ENCODE measurements at regions not wholly inside any gene's neighbourhood (a gene's known extent, or its start where the extent isn't known, plus 50 kb on each side); places are given as distances from the start of the nearest gene placed in this dataset.
A peak's percentile ranks its signal among the peaks of the same experiment; 100 is the strongest.

DNA sequence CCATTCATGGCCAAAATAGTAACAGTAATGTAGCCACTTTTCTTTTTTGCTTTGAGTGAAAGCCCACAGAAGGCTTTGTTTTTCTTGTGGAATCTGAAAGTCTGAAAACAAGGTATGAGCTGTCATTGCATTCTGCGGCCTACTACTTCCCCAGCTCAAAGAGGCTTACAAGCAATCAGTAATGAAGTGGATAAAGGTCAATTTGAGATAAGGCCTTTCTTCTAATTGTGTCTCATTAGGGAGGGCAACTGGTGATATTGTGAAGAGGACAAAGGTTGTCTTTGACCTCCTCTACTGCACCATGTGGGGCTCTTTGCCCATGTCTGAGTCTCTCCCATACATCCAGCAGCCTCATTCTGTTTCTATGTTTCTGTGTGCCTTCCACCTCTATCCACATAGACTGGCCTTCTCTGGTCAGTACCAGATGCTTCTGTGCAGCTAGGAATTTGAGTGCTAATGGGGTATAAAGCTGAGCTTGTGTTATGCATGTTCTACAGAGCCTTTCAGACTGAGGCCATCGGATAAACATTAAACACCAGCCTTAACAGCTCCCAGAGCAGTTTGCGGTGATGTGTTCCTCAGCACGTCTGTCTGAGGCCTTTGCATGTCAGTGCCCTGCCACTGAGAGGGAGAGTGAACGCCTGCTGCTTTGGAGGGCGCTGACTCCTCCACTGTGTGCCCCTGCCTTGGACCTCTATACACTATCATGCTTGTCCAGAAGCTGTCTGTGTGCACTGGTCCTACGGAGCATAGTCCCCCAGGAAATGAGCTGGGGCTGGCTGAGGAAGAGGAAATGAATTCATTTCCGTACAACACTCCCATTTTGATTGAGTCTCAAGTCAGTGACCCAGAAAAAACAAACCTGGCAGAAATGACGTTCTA is 80.2 kb downstream of the SH2D1A start:
- no peak for DNase-seq

DNA sequence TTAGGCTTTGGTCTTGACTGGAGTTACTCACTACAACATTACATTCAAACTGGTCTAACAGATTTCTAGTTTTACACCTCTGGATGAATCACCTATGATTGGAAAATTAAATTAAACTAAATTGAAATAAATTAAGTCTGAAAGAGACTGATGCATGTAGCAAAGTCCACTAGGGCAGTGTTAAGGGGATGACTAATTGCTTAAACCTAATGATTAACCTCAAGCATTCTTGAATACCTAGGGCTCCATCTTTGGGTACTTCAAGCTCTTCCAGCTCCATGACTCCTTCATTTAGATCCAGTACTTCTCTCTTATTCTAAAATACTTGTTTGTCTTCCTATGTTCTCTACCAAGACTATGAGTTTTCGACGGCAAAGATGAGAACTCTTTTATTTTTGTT is 86.8 kb downstream of the SH2D1A start:
- no peak for DNase-seq

- DNase-seq = no peak
Observed at GRCh38 chrX:124435616-124436015, 89.3 kb downstream of the SH2D1A start.

GRCh38 chrX:124440695-124441094 is 94.3 kb downstream of the SH2D1A start:
- no peak for DNase-seq

DNA sequence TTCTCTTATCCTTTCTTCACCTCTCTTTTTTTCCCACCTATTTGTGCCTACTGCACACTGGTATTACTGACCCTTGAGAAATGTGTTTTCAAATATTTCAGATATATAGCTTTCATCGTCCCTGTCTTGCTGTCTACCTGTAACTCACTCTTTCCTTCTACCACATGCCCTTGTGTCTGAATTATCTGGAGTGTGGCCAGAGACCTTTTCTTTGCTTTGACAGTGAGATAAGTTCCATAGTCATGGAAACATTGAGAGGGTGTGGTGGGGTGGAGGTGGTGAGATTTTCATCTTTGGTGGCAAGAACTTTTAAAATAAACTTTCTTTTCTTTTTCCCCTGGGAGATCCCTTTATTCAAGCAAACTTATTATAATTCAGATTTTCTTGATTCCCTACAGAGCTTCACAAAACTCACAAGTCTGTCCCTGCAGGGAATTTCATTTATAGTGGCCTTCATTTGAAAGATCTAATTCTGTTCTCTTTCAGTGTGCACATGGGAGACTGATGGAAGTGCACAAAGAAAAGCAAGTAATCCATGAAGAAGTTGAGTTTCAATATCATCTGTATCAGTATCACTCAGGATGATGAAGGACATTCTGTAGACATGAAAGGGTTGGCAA is 95.7 kb downstream of the SH2D1A start:
- no peak for DNase-seq

DNA sequence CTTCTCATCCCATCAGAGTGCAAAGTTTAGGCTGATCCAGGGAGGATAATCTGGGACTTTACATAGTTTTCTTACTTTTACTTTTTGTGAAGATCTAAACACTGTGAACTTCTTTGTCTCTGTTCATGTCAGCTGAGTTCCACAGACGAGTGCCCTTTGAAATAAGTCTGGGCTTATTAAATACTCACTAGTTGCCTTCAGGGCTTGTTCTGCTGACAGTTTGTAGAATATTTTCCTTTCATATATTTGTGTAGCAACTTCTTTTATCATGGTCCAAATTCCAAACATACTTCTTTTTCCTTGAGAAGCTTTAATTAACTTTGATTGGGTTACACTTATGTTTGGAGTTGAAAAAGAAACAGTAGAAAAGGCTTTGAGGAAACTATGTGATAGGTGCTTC is 109.6 kb downstream of the SH2D1A start:
- no peak for DNase-seq

GRCh38 chrX:124459851-124460250 is 113.5 kb downstream of the SH2D1A start:
- peak; percentile 40 for DNase-seq

- no peak for DNase-seq
Observed at GRCh38 chrX:124462931-124463330, 116.6 kb downstream of the SH2D1A start.

- DNase-seq = peak; percentile 33
Observed at GRCh38 chrX:124467202-124467601, 120.8 kb downstream of the SH2D1A start.

- DNase-seq = no peak
Observed at GRCh38 chrX:124475358-124475757, 129.0 kb downstream of the SH2D1A start.

DNA sequence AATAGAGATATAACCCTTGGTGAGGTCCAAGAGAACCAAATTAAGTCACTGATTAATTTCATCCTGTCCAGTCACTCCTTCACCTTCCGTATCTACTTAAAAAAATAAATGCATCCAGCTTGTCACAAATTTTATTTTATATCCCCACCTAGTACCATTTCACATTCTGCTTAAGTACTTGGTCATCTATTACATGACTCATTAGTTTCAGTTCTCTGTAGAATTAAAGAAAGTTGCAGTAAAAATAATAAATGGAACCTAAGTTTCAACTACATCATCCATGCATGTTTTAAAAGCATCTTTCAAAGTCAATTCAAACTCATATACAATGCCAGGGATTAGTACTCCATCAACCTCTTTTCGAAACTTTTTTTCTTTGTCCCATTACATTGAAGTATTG is 130.2 kb downstream of the SH2D1A start:
- DNase-seq = no peak

DNA sequence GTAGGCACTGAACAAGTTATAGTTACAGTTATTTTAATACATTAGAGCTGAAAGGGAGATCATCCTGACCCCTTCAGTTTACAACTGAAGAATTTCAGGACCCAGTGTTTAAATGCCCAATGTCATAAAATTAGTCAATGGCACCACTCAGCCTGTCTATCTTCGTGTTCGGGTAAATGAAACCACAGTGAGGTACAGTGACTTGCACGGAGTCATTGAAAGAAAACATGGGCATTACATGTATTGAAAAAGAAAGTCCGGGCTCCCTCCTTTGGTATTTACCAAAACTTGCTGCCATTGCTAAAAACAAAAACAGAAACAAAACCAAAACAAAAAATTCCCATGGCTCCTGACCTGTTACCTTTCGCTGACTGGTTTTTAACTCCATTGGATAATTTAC is 131.7 kb downstream of the SH2D1A start:
- no peak for DNase-seq

DNA sequence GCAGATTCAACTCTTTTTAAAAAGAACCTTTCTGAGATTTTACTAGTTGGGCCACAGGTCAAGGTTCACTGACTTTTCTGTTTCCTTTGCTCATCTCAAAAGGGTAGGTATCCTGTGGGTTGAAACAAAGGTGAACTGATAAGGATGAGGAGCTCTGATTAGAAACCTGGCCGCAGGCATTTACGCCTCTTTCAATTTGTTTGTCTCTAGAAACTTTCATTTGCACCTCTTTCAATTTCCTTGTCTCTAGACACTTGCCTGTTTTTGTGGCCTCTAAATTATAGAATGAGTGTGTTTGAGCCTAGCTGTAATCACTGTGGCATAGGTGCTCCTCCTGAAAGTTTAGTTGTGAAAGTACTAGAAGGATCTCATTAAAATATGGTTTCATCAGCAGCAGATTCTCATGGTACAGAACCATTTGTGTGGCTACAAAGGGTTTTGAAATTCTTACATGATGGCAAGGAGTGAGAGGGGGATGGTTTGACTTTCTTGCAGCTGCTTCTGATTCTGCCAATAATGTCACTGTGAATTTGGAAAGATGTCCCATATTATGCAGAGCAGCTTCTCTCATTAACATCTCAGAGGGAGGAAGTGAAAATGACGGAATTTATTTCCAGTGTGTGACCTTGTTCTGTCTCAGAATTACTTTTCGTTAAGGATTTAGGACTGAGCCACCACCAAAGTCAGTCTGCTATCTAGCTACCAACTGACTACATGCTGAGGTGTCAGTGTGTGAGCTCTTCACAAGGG is 142.2 kb downstream of the SH2D1A start:
- no peak for DNase-seq

DNA sequence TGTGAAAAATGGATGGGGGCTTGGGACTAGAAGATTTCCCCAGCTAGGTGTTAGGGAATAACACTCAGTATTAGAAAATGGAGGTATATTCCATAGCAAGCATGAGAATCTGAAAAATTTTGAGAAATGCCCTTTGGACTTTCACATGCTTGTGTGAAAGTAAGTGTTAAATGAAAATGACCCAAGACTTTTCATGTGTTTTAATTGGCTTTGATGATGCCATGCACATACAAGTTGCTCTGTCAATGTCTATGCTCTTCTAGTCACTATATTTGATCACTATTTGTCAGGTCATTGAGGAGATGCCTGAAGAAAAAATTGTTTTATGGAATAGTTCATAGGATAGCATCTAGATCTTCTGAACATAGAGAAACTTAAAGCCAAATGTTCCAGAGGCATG is 147.6 kb downstream of the SH2D1A start:
- no peak for DNase-seq

DNA sequence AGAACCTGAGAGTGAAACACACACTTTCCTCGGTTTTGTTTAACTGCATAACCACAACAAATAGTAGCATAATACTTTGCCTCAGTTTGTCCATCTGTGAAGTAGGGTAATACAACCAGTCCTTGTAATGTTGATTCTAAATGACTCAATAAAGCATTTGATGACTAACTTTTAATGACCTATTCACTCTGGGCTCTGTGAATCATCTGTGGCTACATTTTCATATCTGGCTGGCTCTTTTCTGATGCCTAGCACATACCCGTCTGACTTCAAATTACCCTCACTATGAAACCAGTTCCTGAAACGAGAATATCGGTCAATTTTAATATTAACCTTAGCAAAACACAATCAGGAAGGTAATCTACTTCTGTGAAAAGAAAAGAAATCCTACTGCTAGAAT is 151.0 kb downstream of the SH2D1A start:
- DNase-seq = peak; percentile 35

DNA sequence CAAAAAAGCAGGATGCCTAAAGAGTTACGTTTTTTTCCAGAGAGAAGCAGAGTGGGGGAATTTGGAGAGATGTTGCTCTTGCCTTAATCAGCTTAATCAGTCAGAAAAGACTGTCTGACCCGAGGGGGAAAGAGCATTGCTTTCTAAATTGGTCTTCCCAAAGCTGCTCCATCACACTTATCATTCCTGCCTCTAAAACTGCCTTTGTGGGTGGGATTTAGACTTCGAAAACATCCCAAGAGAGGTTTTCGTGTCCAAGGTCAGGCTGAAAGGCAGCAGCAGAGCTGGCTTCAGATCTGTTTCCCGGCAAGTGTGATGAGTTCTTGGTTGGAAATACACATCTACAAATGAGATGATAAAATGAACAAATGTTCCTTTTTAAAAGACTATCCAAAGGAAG is 155.2 kb downstream of the SH2D1A start:
- no peak for DNase-seq

DNA sequence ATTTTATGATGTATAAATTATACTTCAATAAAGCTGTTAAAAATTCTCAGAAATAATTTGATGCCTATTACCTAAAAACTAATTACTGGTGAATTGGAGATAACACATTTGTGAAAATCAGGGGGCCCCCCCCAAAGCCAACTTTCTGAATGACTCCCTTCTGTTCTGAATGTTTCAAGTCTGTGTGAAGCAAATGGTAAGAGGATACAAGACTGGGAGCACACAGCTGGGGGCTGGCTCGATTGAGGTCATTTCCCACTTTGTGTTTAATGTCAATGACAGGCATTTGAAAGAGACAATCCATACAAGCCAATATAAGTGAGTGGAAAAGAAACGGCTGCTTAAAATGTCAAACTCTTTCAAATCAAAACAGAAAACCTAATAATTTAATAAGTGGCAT is 155.8 kb downstream of the SH2D1A start:
- DNase-seq = no peak

DNA sequence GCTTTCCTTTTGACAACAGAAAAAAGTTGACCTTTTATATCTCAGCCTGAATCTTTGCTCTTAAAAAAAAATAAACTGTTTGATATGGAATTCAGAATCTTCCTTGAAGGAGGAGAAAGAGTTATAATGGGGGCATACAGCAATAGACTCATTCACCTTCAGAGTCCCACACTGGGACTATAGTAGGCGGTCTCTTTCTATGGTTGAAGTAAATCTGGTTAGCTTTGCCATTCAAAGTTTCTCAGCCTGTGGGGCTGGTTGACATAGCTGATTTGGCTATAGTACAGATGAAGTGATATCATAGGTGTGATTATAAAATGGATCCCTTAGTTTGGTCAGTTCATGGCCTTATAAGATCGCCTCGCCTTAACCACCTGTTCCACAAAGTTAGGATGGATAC is 156.2 kb downstream of the SH2D1A start:
- no peak for DNase-seq

GRCh38 chrX:124504111-124504983 is 158.0 kb downstream of the SH2D1A start:
- peak; percentile 21 for DNase-seq

DNA sequence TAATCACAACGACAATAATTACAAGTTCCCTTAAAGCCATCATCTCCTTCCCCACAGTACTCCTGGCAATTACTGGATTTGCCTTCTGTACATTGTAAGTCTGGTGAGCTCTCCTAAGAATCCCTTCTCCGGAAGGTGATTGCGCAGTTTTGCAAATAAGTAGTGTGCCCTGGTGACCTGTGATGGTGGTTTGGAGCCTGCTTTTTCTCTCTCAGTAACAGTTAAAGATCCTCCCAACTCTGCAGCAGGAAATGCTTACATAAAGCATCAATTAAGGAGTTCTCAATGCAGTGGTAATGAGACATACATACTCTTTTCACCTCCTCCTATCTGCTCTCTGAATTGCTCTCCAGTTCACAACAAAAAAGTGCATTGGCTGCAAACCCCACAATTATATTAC is 159.7 kb downstream of the SH2D1A start:
- no peak for DNase-seq

DNA sequence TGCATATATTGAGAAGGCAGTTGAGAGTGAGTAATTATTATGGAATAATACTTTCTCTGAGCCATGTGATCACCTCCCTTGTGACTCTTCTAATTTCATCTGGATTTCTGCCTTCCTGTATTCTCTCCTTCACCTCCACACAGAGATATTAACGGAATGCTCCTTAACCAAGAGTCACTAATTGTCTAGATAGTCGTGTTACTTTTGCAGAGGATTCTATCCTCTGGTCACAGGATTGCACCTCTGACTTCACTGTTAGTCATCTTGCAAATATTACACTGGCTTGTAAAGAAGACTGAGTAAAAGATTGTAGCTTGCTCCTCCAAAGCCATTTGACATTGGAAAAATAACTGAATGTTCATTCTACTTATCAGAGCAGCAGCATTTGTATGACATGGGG is 160.9 kb downstream of the SH2D1A start:
- DNase-seq = peak; percentile 63

- peak; percentile 78 for DNase-seq
Observed at GRCh38 chrX:124518885-124519284, 172.5 kb downstream of the SH2D1A start.

DNA sequence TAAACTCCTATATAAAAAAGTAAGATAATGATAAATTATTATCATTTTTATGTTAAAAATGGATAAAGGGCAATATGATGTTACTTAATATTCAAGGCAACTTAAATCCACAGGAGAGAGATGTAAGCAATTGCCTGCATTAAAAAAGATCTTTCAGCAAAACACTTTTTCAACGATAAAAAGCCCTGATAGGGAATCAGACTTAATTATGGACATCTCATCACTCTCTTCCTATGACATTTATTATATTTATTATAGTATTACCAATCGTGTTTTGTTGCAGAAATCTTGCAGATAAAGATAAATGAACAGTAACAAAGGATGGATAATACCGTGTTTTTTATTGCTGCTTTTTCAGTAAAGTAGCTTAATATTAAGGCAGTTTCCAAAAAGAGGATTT is 178.5 kb downstream of the SH2D1A start:
- no peak for DNase-seq
